Caco-2 (cell line): ENCODE measurements at regions not wholly inside any gene's neighbourhood (a gene's known extent, or its start where the extent isn't known, plus 50 kb on each side); places are given as distances from the start of the nearest gene placed in this dataset.

Source experiments
- BruUV-seq: library from RNA; stranded (reverse); fragments of 400-500 nt; replicated peaks from 2 replicates; lab custom pipeline; 2021; lab: Mats Ljungman, UMichigan
- CTCF ChIA-PET: fragments of 300-600 bp; sonication (Branson Sonifier 250); formaldehyde crosslinking; loops from one replicate; lab custom pipeline; 2022; ENCODE audit warnings: antibody characterized with exemption; lab: Charles Lee
- POLR2A ChIA-PET: fragments of 300-600 bp; sonication (Branson Sonifier 250); formaldehyde crosslinking; loops from one replicate; lab custom pipeline; 2022; ENCODE audit warnings: antibody characterized with exemption; lab: Charles Lee
- DNase-seq, 2 experiments: peaks; one replicate each; pipeline versions ENCODE4 v3.0.0 to v3.0.0-alpha.2; 2020 to 2022
- H3K27me3 ChIP-seq: replicated peaks from 2 replicates; pipeline ENCODE4 v1.6.0; 2011; ENCODE audit warnings: low read length; ENCODE audit not compliant: control insufficient read depth, insufficient read depth
- H3K36me3 ChIP-seq: 2 replicates; pipeline ENCODE4 v1.5.1; 2011; ENCODE audit warnings: low read length; ENCODE audit not compliant: control insufficient read depth, insufficient read depth
- H3K4me1 ChIP-seq: fragments of 250-450 bp; sonication (Bioruptor Pico); 2 replicates; pipeline ENCODE4 v1.5.1; 2020; ENCODE audit warnings: mild to moderate bottlenecking
- H3K4me3 ChIP-seq: 2 replicates; pipeline ENCODE4 v1.5.1; 2011; ENCODE audit warnings: low read depth, mild to moderate bottlenecking, control low read depth, low read length
- H3K9me3 ChIP-seq: fragments of 250-450 bp; sonication (Bioruptor Pico); 2 replicates; pipeline ENCODE4 v1.5.1; 2020; ENCODE audit warnings: mild to moderate bottlenecking, moderate library complexity
- H3K27ac Mint-ChIP-seq: one replicate; pipeline ENCODE4 v1.8.0; 2022; ENCODE audit warnings: mixed read lengths; ENCODE audit not compliant: unreplicated experiment
- H3K27me3 Mint-ChIP-seq: one replicate; pipeline ENCODE4 v1.8.0; 2022; ENCODE audit warnings: mixed read lengths; ENCODE audit not compliant: insufficient read depth, unreplicated experiment
- H3K36me3 Mint-ChIP-seq: one replicate; pipeline ENCODE4 v1.8.0; 2022; ENCODE audit warnings: mild to moderate bottlenecking, mixed read lengths; ENCODE audit not compliant: insufficient read depth, unreplicated experiment
- H3K4me1 Mint-ChIP-seq: one replicate; pipeline ENCODE4 v1.8.0; 2022; ENCODE audit warnings: low read depth, mixed read lengths; ENCODE audit not compliant: unreplicated experiment
- H3K4me3 Mint-ChIP-seq: one replicate; pipeline ENCODE4 v1.8.0; 2022; ENCODE audit warnings: mild to moderate bottlenecking, moderate library complexity, mixed read lengths; ENCODE audit not compliant: unreplicated experiment
- H3K9me3 Mint-ChIP-seq: one replicate; pipeline ENCODE4 v1.8.0; 2022; ENCODE audit warnings: mixed read lengths; ENCODE audit not compliant: unreplicated experiment
- CTCF ChIP-seq, 2 experiments: fragments of 200-600 bp in 1 of 2; IDR thresholded peaks; 1 replicate in 1 of 2; 2 replicates in 1 of 2; pipeline versions ENCODE4 v1.5.1 to v1.8.0; 2011 to 2022; ENCODE audit warnings: antibody characterized with exemption in 1 of 2, control low read depth in 1 of 2, inconsistent platforms in 1 of 2, low read depth in 1 of 2, low read length in 1 of 2, mild to moderate bottlenecking in 1 of 2, moderate library complexity in 1 of 2; ENCODE audit not compliant: insufficient read depth in 1 of 2, severe bottlenecking in 1 of 2, unreplicated experiment in 1 of 2
- intact Hi-C: fragments of 100-400 bp; cut with micrococcal nuclease; formaldehyde crosslinking; loops from one replicate; pipeline ENCODE4 v1.10.0; 2022; ENCODE audit not compliant: unreplicated experiment

- peaks cover 20% of the 10 kb centered on the region for H3K4me1 Mint-ChIP-seq
- BruUV-seq = no TSS peak
Observed at GRCh38 chr1:234932106-234932505, 196.5 kb downstream of the TOMM20 start.

GRCh38 chr1:234931404-234931973, 197.1 kb downstream of the TOMM20 start:
- H3K4me3 Mint-ChIP-seq = no peak overlapping the region
- no peak overlapping the region for H3K27ac Mint-ChIP-seq
- BruUV-seq = no TSS peak
- Histone ChIP-seq H3K27me3 (no peaks in the 10 kb centered on the region), H3K9me3 (no peaks in the 10 kb centered on the region), H3K4me1 (peaks cover 20% of the 10 kb centered on the region), H3K4me3 (no peak overlapping the region), H3K36me3 (no peaks in the 10 kb centered on the region)
- POLR2A ChIA-PET = no interaction called here
- no peaks in the 10 kb centered on the region for H3K27me3 Mint-ChIP-seq
- intact Hi-C loops = no loop called here
- peaks cover 4% of the 10 kb centered on the region for H3K36me3 Mint-ChIP-seq
- no peaks in the 10 kb centered on the region for H3K9me3 Mint-ChIP-seq
- CTCF ChIA-PET = no interaction called here
- DNase-seq = no peak
- TF ChIP-seq CTCF (IDR thresholded peaks at IDR 0.05; ENCODE audit: insufficient read depth in 1 of 2, low read depth in 1 of 2, low read length in 1 of 2, severe bottlenecking in 1 of 2, unreplicated experiment in 1 of 2) = no peak
- H3K4me1 Mint-ChIP-seq = peaks cover 22% of the 10 kb centered on the region

More at GRCh38 chr1:234932106-234932505, 196.5 kb downstream of the TOMM20 start:
- CTCF ChIA-PET = no interaction called here
- H3K27me3 ChIP-seq = no peaks in the 10 kb centered on the region
- no peak for DNase-seq
- peaks cover 14% of the 10 kb centered on the region for H3K4me1 ChIP-seq
- no peaks in the 10 kb centered on the region for H3K27me3 Mint-ChIP-seq
- H3K9me3 ChIP-seq = no peaks in the 10 kb centered on the region
- no peak overlapping the region for H3K27ac Mint-ChIP-seq
- TF ChIP-seq CTCF (IDR thresholded peaks at IDR 0.05; ENCODE audit: insufficient read depth in 1 of 2, low read depth in 1 of 2, low read length in 1 of 2, severe bottlenecking in 1 of 2, unreplicated experiment in 1 of 2) = no peak
- H3K36me3 Mint-ChIP-seq = peaks cover 3% of the 10 kb centered on the region
- POLR2A ChIA-PET = no interaction called here
- no peaks in the 10 kb centered on the region for H3K9me3 Mint-ChIP-seq
- intact Hi-C loops = no loop called here
- H3K4me3 ChIP-seq = no peak overlapping the region
- no peak overlapping the region for H3K4me3 Mint-ChIP-seq
- no peaks in the 10 kb centered on the region for H3K36me3 ChIP-seq

- Histone ChIP-seq H3K27me3 (no peaks in the 10 kb centered on the region), H3K9me3 (no peaks in the 10 kb centered on the region), H3K4me3 (no peak overlapping the region), H3K4me1 (peaks cover 32% of the 10 kb centered on the region), H3K36me3 (no peaks in the 10 kb centered on the region)
- TF ChIP-seq CTCF (IDR thresholded peaks at IDR 0.05; ENCODE audit: insufficient read depth in 1 of 2, low read depth in 1 of 2, low read length in 1 of 2, severe bottlenecking in 1 of 2, unreplicated experiment in 1 of 2) = no peak
- no TSS peak for BruUV-seq
- ChIA-PET CTCF (no interaction called here), POLR2A (no interaction called here)
- Mint-ChIP-seq H3K27me3 (no peaks in the 10 kb centered on the region), H3K4me3 (no peak overlapping the region), H3K9me3 (peaks cover under 1% of the 10 kb centered on the region), H3K4me1 (peaks cover 29% of the 10 kb centered on the region), H3K27ac (no peak overlapping the region), H3K36me3 (peaks cover 4% of the 10 kb centered on the region)
- DNase-seq = no peak
- intact Hi-C loops = no loop called here
Observed at GRCh38 chr1:234929369-234929768, 199.3 kb downstream of the TOMM20 start.
